ENCODE measurements at regions not wholly inside any gene's neighbourhood (a gene's known extent, or its start where the extent isn't known, plus 50 kb on each side); places are given as distances from the start of the nearest gene placed in this dataset.

- H3K27ac ChIP-seq: no peak overlapping the region
- TF ChIP-seq ZFX (IDR thresholded peaks at IDR 0.05): no peak
- TF ChIP-seq, protein P1, sequence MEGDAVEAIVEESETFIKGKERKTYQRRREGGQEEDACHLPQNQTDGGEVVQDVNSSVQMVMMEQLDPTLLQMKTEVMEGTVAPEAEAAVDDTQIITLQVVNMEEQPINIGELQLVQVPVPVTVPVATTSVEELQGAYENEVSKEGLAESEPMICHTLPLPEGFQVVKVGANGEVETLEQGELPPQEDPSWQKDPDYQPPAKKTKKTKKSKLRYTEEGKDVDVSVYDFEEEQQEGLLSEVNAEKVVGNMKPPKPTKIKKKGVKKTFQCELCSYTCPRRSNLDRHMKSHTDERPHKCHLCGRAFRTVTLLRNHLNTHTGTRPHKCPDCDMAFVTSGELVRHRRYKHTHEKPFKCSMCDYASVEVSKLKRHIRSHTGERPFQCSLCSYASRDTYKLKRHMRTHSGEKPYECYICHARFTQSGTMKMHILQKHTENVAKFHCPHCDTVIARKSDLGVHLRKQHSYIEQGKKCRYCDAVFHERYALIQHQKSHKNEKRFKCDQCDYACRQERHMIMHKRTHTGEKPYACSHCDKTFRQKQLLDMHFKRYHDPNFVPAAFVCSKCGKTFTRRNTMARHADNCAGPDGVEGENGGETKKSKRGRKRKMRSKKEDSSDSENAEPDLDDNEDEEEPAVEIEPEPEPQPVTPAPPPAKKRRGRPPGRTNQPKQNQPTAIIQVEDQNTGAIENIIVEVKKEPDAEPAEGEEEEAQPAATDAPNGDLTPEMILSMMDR (conservative IDR thresholded peaks at IDR 0.05): no peak
Measured at GRCh38 chr3:106348139-106348690, 479.4 kb upstream of the CBLB start.

DNA sequence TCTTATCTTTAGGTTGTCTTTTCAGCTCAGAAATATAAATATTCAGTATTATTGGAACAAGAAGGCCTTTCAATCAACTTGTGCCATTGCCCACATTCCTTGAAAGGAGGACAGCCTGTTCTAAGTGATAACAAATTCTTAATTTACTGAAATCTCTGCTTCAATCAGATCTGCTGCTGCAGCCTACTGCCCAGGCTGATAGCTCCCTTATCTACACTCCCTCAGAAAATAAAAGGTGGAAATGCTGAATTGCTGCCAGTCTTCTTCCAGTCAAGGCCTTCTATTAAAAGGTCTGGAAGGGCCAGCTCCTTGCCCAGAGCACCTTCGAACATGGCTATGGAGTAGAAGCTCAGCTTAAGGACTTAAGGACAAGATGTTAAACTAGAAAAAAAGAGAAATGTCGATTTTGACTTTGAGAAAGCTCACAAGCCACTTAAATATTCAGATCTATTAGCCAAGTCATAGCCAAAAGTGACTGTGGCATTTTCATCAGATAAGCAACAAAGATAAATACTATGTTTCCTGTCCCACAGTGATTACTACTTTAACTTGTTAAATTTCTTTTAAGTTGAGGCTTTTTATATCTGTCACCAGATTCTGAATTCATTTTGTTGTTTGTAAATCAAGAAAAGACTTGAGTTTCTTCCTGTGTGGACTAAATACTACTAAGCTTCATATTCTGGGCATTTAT is 480.5 kb upstream of the CBLB start:
- no peak overlapping the region for H3K27ac ChIP-seq
- TF ChIP-seq, protein P1 (conservative IDR thresholded peaks at IDR 0.05): no peak
- no peak for TF ChIP-seq ZFX (IDR thresholded peaks at IDR 0.05)

- TF ChIP-seq, protein P1 (conservative IDR thresholded peaks at IDR 0.05): no peak
- TF ChIP-seq ZFX (IDR thresholded peaks at IDR 0.05): no peak
- H3K27ac ChIP-seq: no peak overlapping the region
Measured at GRCh38 chr3:106355873-106356272, 487.1 kb upstream of the CBLB start.

DNA sequence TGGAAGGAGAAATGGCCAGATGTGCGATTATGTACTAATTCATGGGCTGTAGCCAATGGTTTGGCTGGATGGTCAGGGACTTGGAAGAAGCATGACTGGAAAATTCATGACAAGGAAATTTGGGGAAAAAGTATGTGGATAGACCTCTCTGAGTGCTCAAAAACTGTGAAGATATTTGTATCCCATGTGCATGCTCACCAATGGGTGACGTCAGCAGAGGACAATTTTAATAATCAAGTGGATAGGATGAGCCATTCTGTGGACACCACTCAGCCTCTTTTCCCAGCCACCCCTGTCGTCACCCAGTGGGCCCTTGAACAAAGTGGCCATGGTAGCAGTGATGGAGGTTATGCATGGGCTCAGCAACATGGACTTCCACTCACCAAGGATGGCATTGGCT is 490.9 kb upstream of the CBLB start:
- peak overlapping the region; percentile 60 for H3K27ac ChIP-seq
- no peak for TF ChIP-seq ZFX (IDR thresholded peaks at IDR 0.05)
- TF ChIP-seq, protein P1 (conservative IDR thresholded peaks at IDR 0.05): no peak

GRCh38 chr3:106360901-106361300 is 492.1 kb upstream of the CBLB start:
- peak overlapping the region; percentile 62 for H3K27ac ChIP-seq

- TF ChIP-seq, protein P1 (conservative IDR thresholded peaks at IDR 0.05): no peak
Measured at GRCh38 chr3:106364477-106364876, 495.7 kb upstream of the CBLB start.

GRCh38 chr3:106365061-106365691 is 496.4 kb upstream of the CBLB start:
- no peak overlapping the region for H3K27ac ChIP-seq
- TF ChIP-seq, protein P1 (conservative IDR thresholded peaks at IDR 0.05): no peak
- TF ChIP-seq ZFX (IDR thresholded peaks at IDR 0.05): no peak

More at GRCh38 chr3:106364477-106364876, 495.7 kb upstream of the CBLB start:
- no peak overlapping the region for H3K27ac ChIP-seq
